HCT116 (cell line): ENCODE measurements at regions not wholly inside any gene's neighbourhood (a gene's known extent, or its start where the extent isn't known, plus 50 kb on each side); places are given as distances from the start of the nearest gene placed in this dataset.

Source experiments
- ATAC-seq: fragments of 200-7000 bp; cut with Tn5 transposase; 2 replicates; pipeline ENCODE4 v1.9.1; 2020; ENCODE audit warnings: mild to moderate bottlenecking, moderate library complexity
- BruUV-seq: library from RNA; stranded (reverse); fragments of 400-500 nt; replicated peaks from 2 replicates; lab custom pipeline; 2021; lab: Mats Ljungman, UMichigan
- CTCF ChIA-PET: fragments of 300-600 bp; sonication (Branson Sonifier 250); formaldehyde crosslinking; loops from one replicate; lab custom pipeline; 2021; ENCODE audit warnings: antibody characterized with exemption; lab: Charles Lee
- POLR2A ChIA-PET: fragments of 300-600, 350-600 bp; sonication (Branson Sonifier 250); formaldehyde crosslinking; loops from one replicate; lab custom pipeline; 2021; ENCODE audit warnings: antibody characterized with exemption; lab: Charles Lee
- RAD21 ChIA-PET, 2 experiments: fragments of 300-600 bp; sonication (Branson Sonifier 250); formaldehyde crosslinking; loops; one replicate each; lab custom pipeline; 2023; ENCODE audit warnings: low total read pairs in 2 of 2; ENCODE audit not compliant: uncharacterized antibody in 2 of 2, unreplicated experiment in 2 of 2, low non-redundant PET in 1 of 2; lab: Charles Lee
- DNase-seq: peaks from one replicate; pipeline ENCODE4 v3.0.0-alpha.2; 2010; ENCODE audit warnings: low read depth, low spot score
- H2AFZ ChIP-seq: fragments of 200-600 bp; shearing (Covaris generic), sonication (generic); 2 replicates; pipeline ENCODE4 v1.6.1; 2017; ENCODE audit warnings: low read depth, mixed run types, mixed read lengths, antibody characterized with exemption, low read length; ENCODE audit not compliant: poor library complexity, severe bottlenecking
- H3K27ac ChIP-seq: 2 replicates; pipeline ENCODE4 v1.5.1; 2012; ENCODE audit warnings: low read depth, low read length
- H3K27me3 ChIP-seq: fragments of 200-600 bp; sonication (generic); 2 replicates; pipeline ENCODE4 v1.6.1; 2016; ENCODE audit warnings: mixed run types, low read length, mixed read lengths; ENCODE audit not compliant: insufficient read depth
- H3K36me3 ChIP-seq, 2 experiments: fragments of 200-500 bp in 1 of 2; fragments of 200-600 bp in 1 of 2; sonication (Bioruptor generic) in 1 of 2; sonication (generic) in 1 of 2; 2 replicates each; pipeline versions ENCODE4 v1.5.1 to v1.6.1; 2014 to 2016; ENCODE audit warnings: low read length in 2 of 2, inconsistent platforms in 1 of 2, mixed read lengths in 1 of 2, mixed run types in 1 of 2; ENCODE audit not compliant: insufficient read depth in 2 of 2, control insufficient read depth in 1 of 2
- H3K4me1 ChIP-seq, 2 experiments: fragments of 200-600 bp in 1 of 2; sonication (generic) in 1 of 2; 2 replicates each; pipeline versions ENCODE4 v1.5.1 to v1.6.1; 2012 to 2017; ENCODE audit warnings: low read length in 2 of 2, inconsistent platforms in 1 of 2, mild to moderate bottlenecking in 1 of 2, mixed read lengths in 1 of 2, mixed run types in 1 of 2, moderate library complexity in 1 of 2; ENCODE audit not compliant: insufficient read depth in 2 of 2, control insufficient read depth in 1 of 2
- H3K4me2 ChIP-seq: fragments of 200-600 bp; sonication (generic); 2 replicates; pipeline ENCODE4 v1.6.1; 2017; ENCODE audit warnings: mixed run types, low read length, mixed read lengths
- H3K4me3 ChIP-seq, 2 experiments: fragments of 200-600 bp in 1 of 2; sonication (generic) in 1 of 2; replicated peaks in 1 of 2; 2 replicates each; pipeline ENCODE4 v1.5.1; 2011 to 2016; ENCODE audit warnings: low read length in 2 of 2, control low read depth in 1 of 2, low read depth in 1 of 2, mild to moderate bottlenecking in 1 of 2, mixed read lengths in 1 of 2, mixed run types in 1 of 2
- H3K79me2 ChIP-seq: fragments of 200-600 bp; sonication (generic); 2 replicates; pipeline ENCODE4 v1.6.1; 2017; ENCODE audit warnings: mild to moderate bottlenecking, mixed run types, low read length, moderate library complexity, mixed read lengths; ENCODE audit not compliant: insufficient read depth
- H3K9ac ChIP-seq: fragments of 200-600 bp; sonication (generic); 2 replicates; pipeline ENCODE4 v1.6.1; 2016; ENCODE audit warnings: low read length, mixed read lengths
- H3K9me2 ChIP-seq: fragments of 200-600 bp; sonication (generic), shearing (Covaris generic); 2 replicates; pipeline ENCODE4 v1.6.1; 2017; ENCODE audit warnings: mixed run types, mild to moderate bottlenecking, moderate library complexity; ENCODE audit not compliant: insufficient read depth
- H3K9me3 ChIP-seq, 2 experiments: fragments of 200-500 bp in 1 of 2; fragments of 200-600 bp in 1 of 2; sonication (Bioruptor generic) in 1 of 2; sonication (generic) in 1 of 2; 2 replicates each; pipeline ENCODE4 v1.6.1; 2014 to 2017; ENCODE audit warnings: low read length in 2 of 2, mixed read lengths in 2 of 2, inconsistent platforms in 1 of 2, low read depth in 1 of 2, mild to moderate bottlenecking in 1 of 2, mixed run types in 1 of 2, moderate library complexity in 1 of 2; ENCODE audit not compliant: control insufficient read depth in 1 of 2, insufficient read depth in 1 of 2
- H4K20me1 ChIP-seq: fragments of 200-600 bp; sonication (generic), shearing (Covaris generic); 2 replicates; pipeline ENCODE4 v1.6.1; 2017; ENCODE audit warnings: mixed run types, mild to moderate bottlenecking, moderate library complexity; ENCODE audit not compliant: insufficient read depth
- CBX3 ChIP-seq: IDR thresholded peaks from 2 replicates; pipeline ENCODE4 v1.6.1; 2012; ENCODE audit warnings: low read depth
- JUND ChIP-seq: IDR thresholded peaks from 2 replicates; pipeline ENCODE4 v1.6.1; 2012
- REST ChIP-seq: IDR thresholded peaks from 2 replicates; pipeline ENCODE4 v1.6.1; 2012; ENCODE audit warnings: low read depth
- intact Hi-C: fragments of 100-400 bp; cut with micrococcal nuclease; formaldehyde crosslinking; loops from 2 replicates; pipeline ENCODE4 v1.10.0; 2022
- TF ChIP-seq, protein P1 (sequence below), 3 experiments: fragments of 200-600 bp in 1 of 3; sonication (generic) in 1 of 3; IDR thresholded peaks in 2 of 3; conservative IDR thresholded peaks in 1 of 3; 2 replicates each; pipeline ENCODE4 v1.5.1; 2012 to 2017; ENCODE audit warnings: low read depth in 2 of 3, low read length in 2 of 3, antibody characterized with exemption in 1 of 3, borderline replicate concordance in 1 of 3, control low read depth in 1 of 3, mild to moderate bottlenecking in 1 of 3, mixed read lengths in 1 of 3, mixed run types in 1 of 3, moderate library complexity in 1 of 3; ENCODE audit not compliant: insufficient read depth in 1 of 3

- DNase-seq, result no peak
- Histone ChIP-seq H2AFZ (no peak overlapping the region), H4K20me1 (no peaks in the 10 kb centered on the region), H3K36me3 (no peaks in the 10 kb centered on the region), H3K9me2 (no peaks in the 10 kb centered on the region), H3K4me2 (no peak overlapping the region), H3K27me3 (no peaks in the 10 kb centered on the region), H3K79me2 (no peaks in the 10 kb centered on the region), H3K4me3 (no peak overlapping the region), H3K9ac (no peak overlapping the region), H3K9me3 (no peaks in the 10 kb centered on the region), H3K27ac (no peak overlapping the region), H3K4me1 (peaks cover 19 to 21% of the 10 kb centered on the region in 2 experiments)
- ATAC-seq, result no peak
- ChIA-PET CTCF (interaction anchor here (0.6 to 2.2 kb wide), 4 partner anchors 13 to 53 kb away, joined by 3 to 6 read pairs (median 4); no protein-coding TSS in a partner anchor), RAD21 (interaction anchor here in 1 of 2 experiments (0.6 kb wide), 1 partner anchor 325 kb away, joined by 3 read pairs; no protein-coding TSS in a partner anchor), POLR2A (no interaction called here)
- intact Hi-C loops, result no loop called here
- TF ChIP-seq CBX3, result no peak
- TF ChIP-seq, protein P1, sequence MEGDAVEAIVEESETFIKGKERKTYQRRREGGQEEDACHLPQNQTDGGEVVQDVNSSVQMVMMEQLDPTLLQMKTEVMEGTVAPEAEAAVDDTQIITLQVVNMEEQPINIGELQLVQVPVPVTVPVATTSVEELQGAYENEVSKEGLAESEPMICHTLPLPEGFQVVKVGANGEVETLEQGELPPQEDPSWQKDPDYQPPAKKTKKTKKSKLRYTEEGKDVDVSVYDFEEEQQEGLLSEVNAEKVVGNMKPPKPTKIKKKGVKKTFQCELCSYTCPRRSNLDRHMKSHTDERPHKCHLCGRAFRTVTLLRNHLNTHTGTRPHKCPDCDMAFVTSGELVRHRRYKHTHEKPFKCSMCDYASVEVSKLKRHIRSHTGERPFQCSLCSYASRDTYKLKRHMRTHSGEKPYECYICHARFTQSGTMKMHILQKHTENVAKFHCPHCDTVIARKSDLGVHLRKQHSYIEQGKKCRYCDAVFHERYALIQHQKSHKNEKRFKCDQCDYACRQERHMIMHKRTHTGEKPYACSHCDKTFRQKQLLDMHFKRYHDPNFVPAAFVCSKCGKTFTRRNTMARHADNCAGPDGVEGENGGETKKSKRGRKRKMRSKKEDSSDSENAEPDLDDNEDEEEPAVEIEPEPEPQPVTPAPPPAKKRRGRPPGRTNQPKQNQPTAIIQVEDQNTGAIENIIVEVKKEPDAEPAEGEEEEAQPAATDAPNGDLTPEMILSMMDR (IDR thresholded peaks at IDR 0.05 in 2 of 3, conservative IDR thresholded peaks at IDR 0.05 in 1 of 3; ENCODE audit: borderline replicate concordance in 1 of 3, insufficient read depth in 1 of 3, low read depth in 2 of 3, low read length in 2 of 3), result 0 out of 6 replicates have a peak, but pooled peaks of 1 of the 3 experiments have one; percentile 14
- TF ChIP-seq JUND, result no peak
- no peak for TF ChIP-seq REST
- BruUV-seq, result no TSS peak
Observed at GRCh38 chr16:85363427-85363826, 249.7 kb upstream of the GSE1 start.
